Astrocyte (in vitro differentiated cells and primary cell): ENCODE measurements at regions not wholly inside any gene's neighbourhood (a gene's known extent, or its start where the extent isn't known, plus 50 kb on each side); places are given as distances from the start of the nearest gene placed in this dataset.

ENCODE experiments used
- EZH2 ChIP-seq: IDR thresholded peaks from 2 replicates; pipeline ENCODE4 v1.6.1; 2012; ENCODE audit warnings: mild to moderate bottlenecking, low read length, inconsistent platforms; ENCODE audit not compliant: insufficient read depth
- TF ChIP-seq, protein P1 (sequence below): IDR thresholded peaks from 2 replicates; pipeline ENCODE4 v1.5.1; 2011; ENCODE audit warnings: low read depth, mild to moderate bottlenecking, inconsistent platforms, low read length, moderate library complexity; ENCODE audit not compliant: insufficient read depth

DNA sequence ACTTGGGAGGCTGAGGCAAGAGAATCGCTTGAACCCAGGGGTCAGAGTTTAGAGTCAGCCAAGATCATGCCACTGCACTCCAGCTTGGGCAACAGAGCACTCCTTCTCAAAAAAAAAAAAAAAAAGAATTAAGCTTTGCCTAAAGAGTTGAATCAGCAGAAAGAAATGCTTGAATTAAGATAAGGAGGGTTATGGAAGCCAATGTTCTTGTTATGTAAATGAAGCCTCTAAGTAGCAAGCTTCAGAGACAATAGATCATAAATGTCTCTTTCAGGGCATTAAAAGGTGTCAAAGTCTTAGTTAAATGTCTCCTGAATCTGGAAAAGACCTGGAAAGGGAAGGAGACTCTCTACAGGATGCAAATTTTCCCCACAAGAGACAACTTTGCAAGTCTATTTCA, 69.7 kb upstream of the FAM83B start:
- TF ChIP-seq, protein P1, sequence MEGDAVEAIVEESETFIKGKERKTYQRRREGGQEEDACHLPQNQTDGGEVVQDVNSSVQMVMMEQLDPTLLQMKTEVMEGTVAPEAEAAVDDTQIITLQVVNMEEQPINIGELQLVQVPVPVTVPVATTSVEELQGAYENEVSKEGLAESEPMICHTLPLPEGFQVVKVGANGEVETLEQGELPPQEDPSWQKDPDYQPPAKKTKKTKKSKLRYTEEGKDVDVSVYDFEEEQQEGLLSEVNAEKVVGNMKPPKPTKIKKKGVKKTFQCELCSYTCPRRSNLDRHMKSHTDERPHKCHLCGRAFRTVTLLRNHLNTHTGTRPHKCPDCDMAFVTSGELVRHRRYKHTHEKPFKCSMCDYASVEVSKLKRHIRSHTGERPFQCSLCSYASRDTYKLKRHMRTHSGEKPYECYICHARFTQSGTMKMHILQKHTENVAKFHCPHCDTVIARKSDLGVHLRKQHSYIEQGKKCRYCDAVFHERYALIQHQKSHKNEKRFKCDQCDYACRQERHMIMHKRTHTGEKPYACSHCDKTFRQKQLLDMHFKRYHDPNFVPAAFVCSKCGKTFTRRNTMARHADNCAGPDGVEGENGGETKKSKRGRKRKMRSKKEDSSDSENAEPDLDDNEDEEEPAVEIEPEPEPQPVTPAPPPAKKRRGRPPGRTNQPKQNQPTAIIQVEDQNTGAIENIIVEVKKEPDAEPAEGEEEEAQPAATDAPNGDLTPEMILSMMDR = no peak
- no peak for TF ChIP-seq EZH2
